ENCODE measurements at regions not wholly inside any gene's neighbourhood (a gene's known extent, or its start where the extent isn't known, plus 50 kb on each side); places are given as distances from the start of the nearest gene placed in this dataset.
A peak's percentile ranks its signal among the peaks of the same experiment; 100 is the strongest.
"Not testable (repeated sequence)": the region's sequence is repeated elsewhere in the genome, so short reads cannot be mapped to it uniquely, and the experiment has no call there.

GRCh38 chr2:136319651-136320050 lies 201.7 kb upstream of the CXCR4 start:
- no peak for DNase-seq

- DNase-seq: peak; percentile 16
Measured at GRCh38 chr2:136319237-136319636, 201.3 kb upstream of the CXCR4 start.

- DNase-seq: no peak
Measured at GRCh38 chr2:136314240-136314639, 196.3 kb upstream of the CXCR4 start.

GRCh38 chr2:136312568-136312967 lies 194.6 kb upstream of the CXCR4 start:
- DNase-seq: not testable (repeated sequence)

GRCh38 chr2:136310797-136311603 lies 193.1 kb upstream of the CXCR4 start:
- DNase-seq: no peak

GRCh38 chr2:136310005-136310495 lies 192.1 kb upstream of the CXCR4 start:
- DNase-seq: no peak

- no peak for DNase-seq
Measured at GRCh38 chr2:136308611-136309010, 190.7 kb upstream of the CXCR4 start.

- DNase-seq: no peak
Measured at GRCh38 chr2:136306836-136307235, 188.9 kb upstream of the CXCR4 start.

GRCh38 chr2:136305517-136306192 lies 187.7 kb upstream of the CXCR4 start:
- DNase-seq: no peak

- DNase-seq: no peak
Measured at GRCh38 chr2:136301006-136301405, 183.1 kb upstream of the CXCR4 start.

- no peak for DNase-seq
Measured at GRCh38 chr2:136298631-136299030, 180.7 kb upstream of the CXCR4 start.

GRCh38 chr2:136297994-136298393 lies 180.0 kb upstream of the CXCR4 start:
- no peak for DNase-seq

- DNase-seq: no peak
Measured at GRCh38 chr2:136297312-136297711, 179.4 kb upstream of the CXCR4 start.

GRCh38 chr2:136295168-136295567 lies 177.2 kb upstream of the CXCR4 start:
- no peak for DNase-seq

GRCh38 chr2:136291871-136292270 lies 173.9 kb upstream of the CXCR4 start:
- no peak for DNase-seq

- no peak for DNase-seq
Measured at GRCh38 chr2:136290326-136290725, 172.4 kb upstream of the CXCR4 start.

GRCh38 chr2:136288249-136288648 lies 170.3 kb upstream of the CXCR4 start:
- no peak for DNase-seq

GRCh38 chr2:136286423-136286822 lies 168.5 kb upstream of the CXCR4 start:
- no peak for DNase-seq

- no peak for DNase-seq
Measured at GRCh38 chr2:136284226-136285119, 166.5 kb upstream of the CXCR4 start.

- DNase-seq: no peak
Measured at GRCh38 chr2:136282251-136282650, 164.3 kb upstream of the CXCR4 start.

GRCh38 chr2:136281281-136282114 lies 163.5 kb upstream of the CXCR4 start:
- no peak for DNase-seq

- not testable (repeated sequence) for DNase-seq
Measured at GRCh38 chr2:136266346-136266745, 148.4 kb upstream of the CXCR4 start.

Measured in hematopoietic multipotent progenitor cell treated with erythropoietin and hydrocortisone succinate and interleukin-3 and kit ligand, for 8 days (in vitro differentiated cells).